OCI-LY7 (cell line): ENCODE measurements at regions not wholly inside any gene's neighbourhood (a gene's known extent, or its start where the extent isn't known, plus 50 kb on each side); places are given as distances from the start of the nearest gene placed in this dataset.

Experiments used
- CTCF ChIP-seq: fragments of 200-600 bp; sonication (generic); conservative IDR thresholded peaks from 2 replicates; pipeline ENCODE4 v1.5.1; 2014; ENCODE audit warnings: mild to moderate bottlenecking, antibody characterized with exemption, low read length, moderate library complexity, mixed read lengths
- EZH2phosphoT487 ChIP-seq: fragments of 200-600 bp; sonication (generic); IDR thresholded peaks from 2 replicates; pipeline ENCODE4 v1.6.1; 2018; ENCODE audit warnings: low read depth, borderline replicate concordance, mild to moderate bottlenecking, mixed run types, antibody characterized with exemption, low read length, moderate library complexity, mixed read lengths

DNA sequence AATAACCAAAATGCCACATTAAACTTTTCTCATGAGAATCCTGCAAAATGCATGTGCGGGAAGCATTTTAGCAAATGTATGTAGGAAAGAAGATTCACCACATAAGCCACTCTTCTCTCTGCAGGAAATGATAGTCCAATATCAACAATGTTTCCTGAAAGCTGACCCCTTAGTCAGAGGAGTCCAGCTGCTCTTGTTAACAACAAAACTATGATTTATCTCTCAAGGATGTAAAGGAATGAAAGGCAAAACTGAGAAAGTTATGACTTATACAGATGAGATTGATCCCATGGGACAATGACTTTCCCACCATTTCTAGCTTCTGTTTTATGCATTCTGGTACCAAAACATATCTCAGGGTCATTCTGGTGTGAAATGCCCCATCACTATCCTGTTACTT, 125.0 kb upstream of the EDNRA start:
- TF ChIP-seq CTCF (no peak), EZH2phosphoT487 (no peak)
